DOHH2 (cell line): ENCODE measurements at regions not wholly inside any gene's neighbourhood (a gene's known extent, or its start where the extent isn't known, plus 50 kb on each side); places are given as distances from the start of the nearest gene placed in this dataset.

ENCODE experiments used
- CTCF ChIP-seq: fragments of 200-600 bp; sonication (generic); IDR thresholded peaks from one replicate; pipeline ENCODE4 v1.5.1; 2014; ENCODE audit warnings: antibody characterized with exemption, mild to moderate bottlenecking, low read depth, low read length; ENCODE audit not compliant: poor library complexity, severe bottlenecking
- EZH2phosphoT487 ChIP-seq: fragments of 200-600 bp; sonication (generic); IDR thresholded peaks from 2 replicates; pipeline ENCODE4 v1.6.1; 2017; ENCODE audit warnings: borderline replicate concordance, mild to moderate bottlenecking, antibody characterized with exemption, low read length, moderate library complexity, mixed read lengths

GRCh38 chr11:32289701-32290100 is 145.6 kb downstream of the WT1 start:
- TF ChIP-seq CTCF, result no peak
- TF ChIP-seq EZH2phosphoT487, result no peak
